ENCODE measurements at regions not wholly inside any gene's neighbourhood (a gene's known extent, or its start where the extent isn't known, plus 50 kb on each side); places are given as distances from the start of the nearest gene placed in this dataset.

GRCh38 chr10:28906415-28906814 is 229.1 kb downstream of the BAMBI start:
- TF ChIP-seq CTCF (IDR thresholded peaks at IDR 0.05): no peak
- TF ChIP-seq POLR2A (IDR thresholded peaks at IDR 0.05): no peak
